ENCODE measurements at regions not wholly inside any gene's neighbourhood (a gene's known extent, or its start where the extent isn't known, plus 50 kb on each side); places are given as distances from the start of the nearest gene placed in this dataset.

DNA sequence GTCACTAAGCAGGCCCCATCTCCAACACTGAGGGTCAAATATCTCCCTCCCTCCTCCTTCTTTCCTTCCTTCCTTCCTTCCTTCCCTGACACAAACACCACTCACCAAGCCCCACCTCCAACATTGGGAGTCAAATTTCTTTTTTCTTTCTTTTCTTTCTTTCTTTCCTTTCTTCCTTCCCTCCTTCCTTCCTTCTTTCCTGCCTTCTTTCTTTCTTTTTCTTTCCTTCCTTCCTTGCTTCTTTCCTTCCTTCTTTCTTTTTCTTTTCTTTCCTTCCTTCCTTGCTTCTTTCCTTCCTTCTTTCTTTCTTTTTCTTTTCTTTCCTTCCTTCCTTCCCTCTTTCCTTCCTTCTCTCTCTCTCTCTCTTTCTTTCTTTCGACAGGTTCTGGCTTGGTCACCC lies 79.2 kb upstream of the ETS2 start:
- H3K27ac ChIP-seq: no peak overlapping the region
- TF ChIP-seq ZFX (IDR thresholded peaks at IDR 0.05; ENCODE audit: borderline replicate concordance): no peak
- TF ChIP-seq, protein P1, sequence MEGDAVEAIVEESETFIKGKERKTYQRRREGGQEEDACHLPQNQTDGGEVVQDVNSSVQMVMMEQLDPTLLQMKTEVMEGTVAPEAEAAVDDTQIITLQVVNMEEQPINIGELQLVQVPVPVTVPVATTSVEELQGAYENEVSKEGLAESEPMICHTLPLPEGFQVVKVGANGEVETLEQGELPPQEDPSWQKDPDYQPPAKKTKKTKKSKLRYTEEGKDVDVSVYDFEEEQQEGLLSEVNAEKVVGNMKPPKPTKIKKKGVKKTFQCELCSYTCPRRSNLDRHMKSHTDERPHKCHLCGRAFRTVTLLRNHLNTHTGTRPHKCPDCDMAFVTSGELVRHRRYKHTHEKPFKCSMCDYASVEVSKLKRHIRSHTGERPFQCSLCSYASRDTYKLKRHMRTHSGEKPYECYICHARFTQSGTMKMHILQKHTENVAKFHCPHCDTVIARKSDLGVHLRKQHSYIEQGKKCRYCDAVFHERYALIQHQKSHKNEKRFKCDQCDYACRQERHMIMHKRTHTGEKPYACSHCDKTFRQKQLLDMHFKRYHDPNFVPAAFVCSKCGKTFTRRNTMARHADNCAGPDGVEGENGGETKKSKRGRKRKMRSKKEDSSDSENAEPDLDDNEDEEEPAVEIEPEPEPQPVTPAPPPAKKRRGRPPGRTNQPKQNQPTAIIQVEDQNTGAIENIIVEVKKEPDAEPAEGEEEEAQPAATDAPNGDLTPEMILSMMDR (IDR thresholded peaks at IDR 0.05): no peak

DNA sequence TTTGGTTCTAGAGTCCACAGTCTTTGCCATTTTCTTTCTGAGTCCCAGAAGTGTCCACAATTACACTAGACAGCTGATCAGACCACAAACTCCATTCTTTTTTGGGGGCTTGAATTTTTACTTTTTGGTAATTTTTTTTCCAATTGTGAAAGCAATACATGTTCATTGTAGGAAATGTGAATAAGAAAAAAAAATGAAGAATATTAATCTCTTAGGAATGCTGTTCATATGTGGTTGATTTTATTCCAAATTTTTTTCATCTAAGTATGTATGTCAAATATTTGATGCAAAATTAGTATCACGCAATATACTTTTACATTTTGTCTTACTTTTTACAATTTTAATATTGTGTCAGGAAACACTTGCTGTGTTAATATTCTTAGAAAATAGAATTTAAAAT lies 76.4 kb upstream of the ETS2 start:
- no peak overlapping the region for H3K27ac ChIP-seq
- TF ChIP-seq, protein P1 (IDR thresholded peaks at IDR 0.05): no peak
- no peak for TF ChIP-seq ZFX (IDR thresholded peaks at IDR 0.05; ENCODE audit: borderline replicate concordance)

DNA sequence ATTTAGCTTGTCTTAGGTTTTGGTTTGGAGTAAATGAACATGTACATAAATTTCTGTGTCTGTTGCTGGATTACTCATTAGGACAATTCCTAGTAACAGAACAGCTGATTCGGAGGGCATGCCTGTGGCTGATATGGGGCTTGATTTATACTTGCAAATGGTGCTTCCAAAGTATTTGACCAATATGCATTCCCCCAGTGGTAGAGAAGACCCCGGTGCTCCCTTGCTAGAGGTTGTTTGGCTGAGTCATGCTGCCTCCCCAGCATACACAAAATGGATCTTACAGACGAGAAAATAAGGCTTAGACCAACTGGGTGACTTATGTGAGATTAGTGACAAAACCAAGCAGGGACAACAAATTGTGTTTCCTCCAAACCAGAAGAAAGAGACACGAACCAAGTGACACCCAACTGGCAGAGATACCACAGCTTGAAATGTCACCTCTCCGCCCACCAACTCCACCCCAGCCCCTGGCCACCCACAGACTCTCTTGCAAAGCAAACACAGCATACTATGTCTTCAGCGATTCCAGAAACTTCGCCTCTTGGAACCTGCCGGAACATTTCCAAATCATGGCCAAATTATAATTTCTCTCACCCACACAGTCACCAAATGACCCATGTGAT lies 75.9 kb upstream of the ETS2 start:
- H3K27ac ChIP-seq: no peak overlapping the region
- TF ChIP-seq ZFX (IDR thresholded peaks at IDR 0.05; ENCODE audit: borderline replicate concordance): no peak
- TF ChIP-seq, protein P1 (IDR thresholded peaks at IDR 0.05): no peak

DNA sequence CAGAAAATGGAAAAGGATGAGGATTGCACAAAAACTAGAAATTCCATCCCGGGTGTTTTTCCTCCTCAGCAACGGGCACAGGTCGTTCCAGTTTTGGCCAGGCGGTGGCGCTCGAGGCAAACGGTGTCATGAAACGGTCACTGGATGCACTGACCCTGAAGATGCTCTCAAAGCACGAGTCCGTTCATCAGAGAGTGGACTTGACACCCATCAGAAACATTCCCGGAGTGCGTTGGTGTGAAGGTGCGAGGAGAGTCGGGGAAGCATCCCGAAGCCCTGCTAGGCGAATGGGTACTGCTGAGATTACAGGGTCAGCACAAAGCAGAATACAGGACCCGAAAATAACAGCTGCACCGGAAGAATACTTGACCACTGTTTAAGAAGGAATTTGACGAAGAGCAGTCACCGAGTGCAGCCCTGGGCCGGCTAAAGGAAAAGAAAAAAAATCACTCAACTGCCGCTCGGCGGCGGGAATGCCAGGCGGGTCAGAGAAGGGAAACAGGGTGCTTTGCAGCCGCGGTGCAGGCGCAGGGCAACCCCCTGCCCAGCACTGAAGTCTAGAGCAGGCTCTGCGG lies 71.7 kb upstream of the ETS2 start:
- TF ChIP-seq, protein P1 (IDR thresholded peaks at IDR 0.05): peak; percentile 94
- TF ChIP-seq ZFX (IDR thresholded peaks at IDR 0.05; ENCODE audit: borderline replicate concordance): no peak
- no peak overlapping the region for H3K27ac ChIP-seq

DNA sequence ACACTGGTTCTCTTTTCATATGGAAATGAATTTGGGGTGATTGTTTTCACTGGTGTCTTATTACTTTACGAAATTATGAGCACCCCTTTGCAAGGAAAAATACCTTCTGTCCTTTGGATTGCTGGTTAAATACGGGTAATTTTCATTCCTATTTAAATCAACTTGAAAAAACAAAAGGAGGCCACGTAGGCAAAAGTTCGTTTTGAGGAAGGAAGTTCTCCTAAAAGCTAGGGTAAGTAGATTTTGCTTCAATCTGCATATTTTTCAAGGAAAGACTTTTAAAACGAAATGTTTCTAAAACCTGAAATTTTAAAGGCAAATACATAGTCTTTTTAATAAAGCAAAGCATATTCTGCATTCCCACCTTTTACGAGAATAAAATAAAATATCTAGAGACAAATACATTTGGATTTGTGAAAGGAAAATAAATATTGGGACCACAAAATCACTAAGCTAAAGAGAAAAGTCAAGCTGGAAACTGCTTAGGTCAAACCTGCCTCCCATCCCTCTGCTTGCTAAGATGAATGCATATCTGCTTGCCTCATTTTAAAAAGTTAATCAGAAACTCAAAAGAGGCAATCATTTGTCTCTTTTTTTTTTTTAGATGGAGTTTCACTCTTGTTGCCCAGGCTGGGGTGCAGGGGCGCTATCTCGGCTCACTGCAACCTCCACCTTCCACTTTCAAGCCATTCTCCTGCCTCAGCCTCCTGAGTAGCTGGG lies 70.9 kb upstream of the ETS2 start:
- TF ChIP-seq, protein P1 (IDR thresholded peaks at IDR 0.05): no peak
- no peak for TF ChIP-seq ZFX (IDR thresholded peaks at IDR 0.05; ENCODE audit: borderline replicate concordance)
- H3K27ac ChIP-seq: no peak overlapping the region

DNA sequence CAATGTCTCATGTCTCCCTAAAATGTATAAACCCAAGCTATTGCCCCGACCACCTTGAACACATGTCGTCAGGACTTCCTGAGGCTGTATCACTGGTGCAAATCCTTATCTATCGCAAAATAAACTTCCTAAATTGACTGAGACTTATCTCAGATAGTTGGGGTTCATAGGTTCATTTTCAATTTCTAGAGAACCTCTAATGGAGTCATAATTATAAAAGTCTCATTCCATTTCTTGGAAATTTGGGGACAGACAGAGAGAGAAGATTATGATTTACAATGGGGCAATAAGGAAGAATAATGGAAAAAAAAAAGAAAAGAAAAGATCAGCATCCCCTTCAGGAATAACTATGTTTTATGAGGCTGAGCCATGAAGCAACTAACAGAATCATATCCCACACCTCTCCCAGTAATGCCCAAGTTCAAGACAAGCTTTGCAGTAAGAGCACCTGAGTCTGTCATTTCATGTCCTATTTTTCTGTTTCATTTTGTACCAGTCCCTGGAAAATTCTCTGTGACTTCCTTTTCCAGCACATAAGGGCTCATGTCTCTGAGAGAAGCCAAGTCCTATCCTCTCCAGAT lies 70.0 kb upstream of the ETS2 start:
- TF ChIP-seq ZFX (IDR thresholded peaks at IDR 0.05; ENCODE audit: borderline replicate concordance): no peak
- TF ChIP-seq, protein P1 (IDR thresholded peaks at IDR 0.05): no peak
- no peak overlapping the region for H3K27ac ChIP-seq

DNA sequence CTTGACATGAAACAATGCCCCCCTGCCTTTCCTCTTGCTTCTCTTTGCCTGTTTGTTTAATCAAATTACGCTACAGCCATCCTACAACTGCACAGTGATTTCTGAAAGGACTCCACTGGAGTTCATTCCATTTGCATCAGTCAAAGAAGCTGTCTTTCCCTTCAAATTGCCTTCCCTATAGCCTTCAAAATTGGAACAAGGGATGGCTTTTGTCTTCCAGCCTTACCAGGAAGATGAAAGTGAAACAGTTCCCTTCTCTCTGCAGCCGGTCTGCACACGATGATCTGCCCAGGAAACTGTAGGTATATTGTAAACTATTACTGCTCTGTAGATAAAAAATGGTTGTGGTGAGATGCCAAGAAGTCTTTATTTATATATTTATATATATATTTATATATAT lies 65.6 kb upstream of the ETS2 start:
- TF ChIP-seq, protein P1 (IDR thresholded peaks at IDR 0.05): no peak
- no peak for TF ChIP-seq ZFX (IDR thresholded peaks at IDR 0.05; ENCODE audit: borderline replicate concordance)
- H3K27ac ChIP-seq: no peak overlapping the region
